NCI-H146 (cell line): ENCODE measurements at regions not wholly inside any gene's neighbourhood (a gene's known extent, or its start where the extent isn't known, plus 50 kb on each side); places are given as distances from the start of the nearest gene placed in this dataset.

Experiments
- DNase-seq: peaks from one replicate; lab custom pipeline; 2025; lab: John Stamatoyannopoulos, UW

DNA sequence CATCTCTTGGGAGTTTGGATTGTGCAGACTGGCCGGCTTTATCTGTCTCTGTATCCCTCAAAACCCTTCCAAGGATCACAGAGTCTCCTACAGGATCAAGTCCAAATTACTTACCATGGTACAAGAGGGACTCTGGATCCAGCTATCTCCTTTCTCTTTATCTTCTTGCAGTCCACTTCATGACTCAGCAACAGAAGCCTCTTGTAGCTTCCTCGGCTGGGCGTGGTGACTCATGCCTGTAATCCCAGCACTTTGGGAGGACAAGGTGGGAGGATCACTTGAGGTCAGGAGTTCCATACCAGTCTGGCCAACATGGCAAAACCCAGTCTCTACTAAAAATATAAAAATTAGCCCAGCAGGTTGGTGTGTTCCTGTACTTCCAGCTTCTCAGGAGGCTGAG is 189.7 kb downstream of the BCAT1 start:
- no peak for DNase-seq

DNA sequence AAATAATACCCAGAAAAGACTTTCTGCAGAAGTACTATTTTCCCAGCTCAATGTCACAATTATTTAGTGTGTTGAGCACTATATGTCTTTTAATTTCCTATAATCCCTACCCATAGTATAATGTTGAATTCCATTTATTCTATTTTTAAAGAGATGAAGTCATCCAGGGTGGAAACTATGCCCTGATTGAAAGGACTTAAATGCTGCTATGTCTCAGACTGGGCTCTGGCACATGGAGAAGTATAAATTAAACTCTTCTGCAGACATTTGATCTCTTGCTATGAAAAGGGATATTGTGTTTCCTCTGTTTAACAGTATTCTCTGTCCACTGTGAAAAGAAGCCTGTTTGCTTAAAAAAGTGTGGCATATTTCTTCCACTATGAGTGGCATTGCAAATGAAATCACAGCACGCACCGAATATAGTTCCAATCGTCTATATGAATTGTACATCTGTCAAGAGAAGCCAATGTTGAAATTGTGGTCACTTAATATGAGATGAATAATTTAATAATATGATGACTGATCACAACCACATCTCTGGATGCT is 192.3 kb downstream of the BCAT1 start:
- DNase-seq, result no peak

DNA sequence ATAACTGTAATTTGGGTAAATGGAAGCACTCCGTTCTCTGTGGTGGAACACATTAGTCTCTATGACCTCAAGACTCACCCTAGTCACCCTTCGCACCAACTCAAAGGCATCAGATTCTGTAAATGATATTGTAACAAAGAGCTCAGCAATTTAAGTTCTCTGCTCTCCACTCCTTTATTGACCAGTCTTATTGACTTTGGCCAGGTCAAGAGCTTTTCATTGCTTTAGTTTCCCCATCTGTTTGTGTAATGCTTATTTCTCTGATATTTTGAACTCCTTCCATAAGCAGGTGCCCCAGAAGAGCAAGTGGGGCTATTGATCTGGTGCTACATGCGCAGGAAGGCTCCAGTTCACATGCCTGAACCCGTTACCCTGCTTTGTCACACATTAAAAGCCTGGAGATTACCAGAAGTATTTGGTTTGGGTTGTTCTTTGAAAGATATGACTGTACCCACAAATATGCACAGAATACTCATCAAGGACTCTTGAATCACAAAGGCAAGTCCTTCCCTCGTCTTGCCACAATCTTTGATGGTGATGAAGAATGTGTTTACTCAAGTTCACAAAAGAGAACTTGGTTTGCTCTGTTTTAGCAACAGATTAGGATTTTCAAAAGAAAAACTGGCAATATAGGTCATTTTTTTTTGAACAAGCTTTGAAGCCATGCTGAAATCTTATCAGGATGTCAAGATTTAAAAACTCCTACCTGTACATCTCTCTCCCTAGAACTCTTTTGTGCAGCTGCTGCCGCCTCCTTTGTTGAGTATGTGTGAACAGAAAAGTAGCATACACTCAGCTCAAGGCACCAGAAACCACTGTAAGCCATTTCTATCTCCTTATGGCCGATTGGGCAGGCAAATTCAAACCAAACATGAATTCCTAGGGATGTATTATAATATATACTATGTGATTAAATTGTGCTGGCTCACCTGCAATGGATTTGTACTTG is 193.9 kb downstream of the BCAT1 start:
- no peak for DNase-seq

DNA sequence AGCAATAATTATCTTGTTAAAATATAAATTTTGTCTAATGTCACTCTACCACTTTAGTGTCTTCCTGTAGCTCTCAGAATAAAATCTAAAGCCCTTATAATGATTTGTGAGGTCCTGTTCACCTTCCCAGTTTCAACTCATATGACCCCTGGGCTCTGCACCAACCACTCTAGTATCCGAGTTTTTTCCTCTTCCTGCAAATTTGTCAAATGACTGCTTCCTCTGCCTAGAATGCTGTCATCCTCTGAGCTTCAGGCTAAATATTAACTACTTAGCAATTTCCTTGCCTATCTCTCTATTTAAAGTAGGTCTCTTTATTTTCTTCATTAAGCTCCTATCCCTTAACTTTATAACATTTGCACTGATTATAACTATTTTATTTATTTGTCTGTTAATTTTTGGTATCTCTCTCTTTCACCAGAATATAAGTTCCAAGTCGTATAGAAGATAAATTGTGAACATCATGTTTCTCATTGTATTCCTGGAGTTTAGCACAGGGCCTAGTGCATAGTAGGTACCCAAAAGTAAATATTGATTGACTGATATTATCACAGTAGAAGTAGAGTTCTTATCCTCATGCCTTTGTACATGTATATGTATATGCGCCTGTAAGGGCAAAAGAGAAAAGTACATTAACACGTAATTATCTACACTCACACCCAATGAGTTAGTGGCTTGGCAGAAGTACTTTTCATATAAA is 196.0 kb downstream of the BCAT1 start:
- DNase-seq, result no peak

- DNase-seq, result no peak
Measured at GRCh38 chr12:24751181-24751580, 197.7 kb downstream of the BCAT1 start.

DNA sequence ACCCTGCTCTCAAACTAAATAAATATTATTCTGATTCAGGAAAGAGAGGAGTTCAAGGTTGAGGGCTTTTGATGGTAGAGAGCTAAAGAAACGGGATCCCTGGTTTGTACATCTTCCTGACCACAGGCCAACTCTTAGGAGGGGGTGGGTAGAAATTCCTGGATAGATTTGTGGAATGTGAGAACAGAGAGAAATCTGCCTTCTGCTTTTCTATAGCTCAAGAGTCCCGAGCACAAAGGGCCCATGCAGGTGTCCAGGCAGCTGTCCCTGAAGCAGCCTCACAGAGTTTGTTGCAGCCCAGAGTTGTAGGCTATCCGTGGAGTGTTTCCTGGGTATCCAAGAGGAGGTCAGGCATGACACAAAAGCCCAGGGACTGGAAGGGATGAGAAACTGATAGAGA is 198.6 kb downstream of the BCAT1 start:
- DNase-seq, result no peak

- DNase-seq, result no peak
Measured at GRCh38 chr12:24749171-24749570, 199.7 kb downstream of the BCAT1 start.

GRCh38 chr12:24748326-24748725 is 200.6 kb downstream of the BCAT1 start:
- no peak for DNase-seq

DNA sequence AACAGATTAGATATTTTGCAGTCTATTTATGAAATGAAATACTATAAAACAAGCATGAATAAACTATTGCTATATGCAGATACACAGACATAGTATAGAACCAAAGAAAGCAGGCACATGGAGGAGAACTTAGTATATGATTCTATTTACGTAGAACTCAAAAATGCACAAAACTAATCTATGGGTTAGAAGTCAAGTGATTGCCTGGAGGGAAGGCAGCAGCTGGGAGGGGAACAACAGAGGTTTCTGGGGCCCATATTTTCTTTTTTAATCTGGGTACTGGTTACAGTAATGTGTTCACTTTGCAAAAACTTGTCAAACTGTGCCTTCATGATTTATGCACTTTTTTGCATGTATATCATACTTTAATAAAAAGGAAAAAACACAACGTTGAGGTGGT is 202.0 kb downstream of the BCAT1 start:
- DNase-seq, result no peak

DNA sequence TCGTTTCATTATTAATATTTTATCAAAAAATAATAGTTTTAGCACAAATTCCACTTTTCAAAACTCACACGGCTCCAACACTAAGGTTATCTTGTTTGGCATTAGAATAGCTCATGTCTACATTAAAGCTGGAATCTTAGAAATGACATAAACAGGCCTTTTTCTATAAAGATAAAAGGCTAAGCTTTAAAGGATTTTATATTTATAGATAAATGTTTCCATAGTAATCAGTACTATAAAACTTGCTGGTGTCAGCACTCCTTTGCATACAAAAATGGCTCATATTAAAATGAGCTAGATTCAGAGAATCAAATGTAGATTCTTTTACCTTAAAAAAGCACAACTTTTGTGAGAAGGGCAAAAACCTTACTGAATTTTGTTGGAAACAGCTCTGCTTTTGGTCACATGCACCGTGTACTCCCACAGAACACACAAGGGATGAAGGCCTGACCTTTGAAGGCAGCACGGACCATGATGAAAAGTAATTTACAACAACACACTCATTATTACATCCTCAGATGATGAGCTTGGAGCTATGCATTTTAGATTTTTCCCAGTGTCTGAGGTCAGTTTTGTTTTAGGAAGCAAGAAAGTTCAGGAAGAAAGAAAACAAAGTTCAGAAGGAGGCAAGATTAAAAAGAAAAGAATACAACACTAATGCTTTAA is 202.8 kb downstream of the BCAT1 start:
- no peak for DNase-seq

GRCh38 chr12:24743941-24744793 is 204.7 kb downstream of the BCAT1 start:
- DNase-seq, result no peak

- no peak for DNase-seq
Measured at GRCh38 chr12:24742378-24742777, 206.5 kb downstream of the BCAT1 start.

DNA sequence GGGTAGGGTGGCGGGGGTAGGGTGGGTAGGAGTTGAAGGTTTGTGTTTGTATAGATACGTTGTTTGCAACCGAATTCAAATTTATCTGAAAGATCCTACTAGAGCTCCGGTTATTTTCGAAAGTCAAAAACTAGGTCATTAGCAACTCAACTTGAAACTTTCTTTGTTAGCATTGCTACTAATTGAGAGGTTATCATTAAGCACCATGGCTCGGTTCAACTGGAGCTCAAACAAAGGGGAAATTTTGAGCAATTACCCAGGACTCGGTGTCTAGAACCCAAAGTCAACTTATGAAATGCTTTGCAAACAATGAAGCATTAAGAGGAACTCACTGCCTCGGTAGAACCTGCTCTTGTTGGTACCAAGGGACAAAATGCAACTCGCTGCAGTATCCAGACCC is 207.7 kb downstream of the BCAT1 start:
- DNase-seq, result no peak

DNA sequence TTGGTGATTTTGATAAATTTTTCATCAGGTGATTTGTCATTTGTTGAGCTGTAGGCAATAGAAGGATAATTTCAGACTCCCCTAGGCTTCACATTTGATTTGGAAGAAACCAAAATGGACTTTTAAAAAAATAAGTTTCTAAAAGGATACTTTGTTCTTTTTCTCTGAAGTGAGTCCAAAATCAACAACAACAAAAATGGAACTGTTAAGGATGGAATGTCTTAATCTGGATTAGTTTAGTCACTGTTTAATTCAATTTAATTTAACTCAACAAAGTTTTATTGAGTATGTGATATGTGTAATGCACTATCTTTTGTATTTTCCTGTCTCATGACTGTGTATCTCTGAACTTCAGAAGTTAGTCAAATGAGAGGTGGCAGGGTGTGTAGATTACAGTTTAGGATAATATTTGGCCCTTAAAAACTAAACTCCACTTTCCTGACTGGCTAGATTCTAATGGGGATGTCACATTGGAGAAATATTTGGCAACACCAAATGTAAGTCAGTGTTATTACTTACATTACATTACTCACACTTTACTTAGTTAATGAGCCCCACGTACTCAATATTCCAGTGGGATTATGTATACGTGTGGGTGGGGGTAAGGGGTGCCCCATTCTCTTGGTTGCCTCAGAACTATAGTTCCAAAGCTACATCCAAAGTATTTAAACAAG is 209.7 kb downstream of the BCAT1 start:
- DNase-seq, result no peak

GRCh38 chr12:24738441-24738840 is 210.5 kb downstream of the BCAT1 start:
- no peak for DNase-seq

- no peak for DNase-seq
Measured at GRCh38 chr12:24731596-24731995, 217.3 kb downstream of the BCAT1 start.

DNA sequence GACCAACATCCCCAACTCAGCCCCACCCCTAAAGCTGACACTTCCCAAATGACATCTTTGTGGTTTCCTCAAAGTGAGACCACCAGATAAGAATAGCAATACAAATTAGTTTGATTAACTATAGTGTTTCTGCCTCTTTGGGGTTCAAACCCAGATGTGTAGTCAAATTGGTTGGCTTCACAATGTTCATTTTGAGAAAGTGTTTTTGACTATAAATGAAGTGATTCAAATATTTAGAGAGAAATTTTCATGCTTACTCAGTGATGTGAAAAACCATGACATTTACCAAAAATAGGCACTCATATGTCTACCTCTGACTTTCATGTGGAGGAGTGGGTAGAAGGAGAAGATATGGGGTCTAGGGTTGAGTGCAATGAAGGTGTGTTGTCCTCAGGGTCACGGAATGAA is 218.4 kb downstream of the BCAT1 start:
- no peak for DNase-seq

- DNase-seq, result no peak
Measured at GRCh38 chr12:24728826-24729225, 220.1 kb downstream of the BCAT1 start.

- no peak for DNase-seq
Measured at GRCh38 chr12:24728366-24728765, 220.5 kb downstream of the BCAT1 start.

DNA sequence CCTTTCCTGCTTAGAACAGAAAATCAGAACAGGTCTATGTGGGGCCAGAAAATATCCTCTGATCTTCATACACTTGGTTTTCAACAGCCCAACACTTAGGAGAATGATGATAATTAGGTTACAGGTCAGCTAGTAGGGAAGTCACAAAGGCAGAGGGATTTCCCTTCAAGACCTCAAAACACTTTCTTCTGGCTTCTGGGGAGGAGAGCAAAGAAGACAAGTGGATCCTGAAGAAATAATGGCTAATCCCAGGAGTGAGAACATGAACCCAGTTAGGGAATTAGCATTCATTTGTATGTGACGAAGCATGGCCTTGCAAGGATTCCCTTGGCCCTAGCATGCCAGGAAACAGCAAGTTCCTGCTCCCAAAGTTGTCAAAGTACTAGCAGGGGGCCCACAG is 223.3 kb downstream of the BCAT1 start:
- no peak for DNase-seq

DNA sequence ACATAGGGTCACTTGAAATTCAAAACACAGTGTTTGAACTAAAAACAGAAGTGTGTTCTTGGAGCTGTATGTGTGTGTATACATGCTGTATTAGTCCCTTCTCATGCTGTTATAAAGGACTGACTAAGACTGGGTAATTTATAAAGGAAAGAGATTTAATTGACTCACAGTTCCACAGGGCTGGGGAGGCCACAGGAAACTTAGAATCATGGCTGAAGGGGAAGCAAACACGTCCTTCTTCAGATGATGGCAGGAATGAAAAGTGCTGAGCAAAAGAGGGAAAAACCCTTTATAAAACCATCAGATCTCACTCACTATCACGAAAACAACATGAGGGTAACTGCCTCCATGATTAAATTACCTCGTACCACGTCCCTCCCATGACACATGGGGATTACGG is 224.1 kb downstream of the BCAT1 start:
- no peak for DNase-seq
